ENCODE measurements at regions not wholly inside any gene's neighbourhood (a gene's known extent, or its start where the extent isn't known, plus 50 kb on each side); places are given as distances from the start of the nearest gene placed in this dataset.
A peak's percentile ranks its signal among the peaks of the same experiment; 100 is the strongest.
"Not testable (repeated sequence)": the region's sequence is repeated elsewhere in the genome, so short reads cannot be mapped to it uniquely, and the experiment has no call there.

GRCh38 chr1:87957331-87957730 lies 628.7 kb downstream of the LMO4 start:
- DNase-seq (ENCODE audit: low read depth): no peak

GRCh38 chr1:87958201-87958600 lies 629.5 kb downstream of the LMO4 start:
- DNase-seq (ENCODE audit: low read depth): no peak

DNA sequence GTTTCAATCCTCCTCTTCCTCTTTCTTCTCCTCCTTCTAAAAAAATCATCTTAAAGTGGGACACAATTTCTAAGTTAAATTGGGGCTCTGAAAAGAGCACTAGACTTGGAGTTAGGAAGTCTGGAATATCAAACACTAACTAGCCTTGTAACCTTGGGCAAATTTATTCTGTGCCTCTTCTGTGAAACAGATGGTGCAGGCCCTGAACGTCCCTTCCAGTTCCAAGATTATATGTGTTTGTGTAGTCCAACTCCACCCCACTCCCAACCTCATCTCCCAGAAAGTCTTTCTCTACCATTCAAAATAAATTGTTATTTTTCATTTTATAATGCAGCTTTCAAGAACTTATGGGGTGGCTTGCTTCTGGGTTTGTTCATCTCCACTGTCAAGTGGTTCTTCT lies 630.0 kb downstream of the LMO4 start:
- no peak for DNase-seq (ENCODE audit: low read depth)

- DNase-seq (ENCODE audit: low read depth): no peak
Measured at GRCh38 chr1:87959236-87959635, 630.6 kb downstream of the LMO4 start.

GRCh38 chr1:87961992-87962391 lies 633.3 kb downstream of the LMO4 start:
- peak; percentile 28 for DNase-seq (ENCODE audit: low read depth)

DNA sequence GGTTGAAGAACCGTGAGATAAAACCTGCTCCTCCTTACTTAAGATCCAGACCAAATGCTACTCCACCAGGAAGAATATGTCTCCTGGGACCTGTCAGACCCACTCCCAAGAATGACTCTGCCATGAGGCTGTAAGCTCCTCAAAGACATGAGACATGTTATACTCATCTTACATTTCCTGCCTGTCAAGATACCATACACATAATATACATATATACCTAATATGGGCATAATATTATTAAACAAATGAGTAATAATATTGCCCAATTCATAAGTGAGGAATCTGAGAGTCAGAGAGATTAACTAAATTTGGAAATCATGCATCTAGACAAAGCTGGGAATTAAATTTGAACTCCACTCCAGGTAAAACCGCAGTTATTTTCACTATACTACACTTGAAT lies 634.9 kb downstream of the LMO4 start:
- DNase-seq (ENCODE audit: low read depth): no peak

DNA sequence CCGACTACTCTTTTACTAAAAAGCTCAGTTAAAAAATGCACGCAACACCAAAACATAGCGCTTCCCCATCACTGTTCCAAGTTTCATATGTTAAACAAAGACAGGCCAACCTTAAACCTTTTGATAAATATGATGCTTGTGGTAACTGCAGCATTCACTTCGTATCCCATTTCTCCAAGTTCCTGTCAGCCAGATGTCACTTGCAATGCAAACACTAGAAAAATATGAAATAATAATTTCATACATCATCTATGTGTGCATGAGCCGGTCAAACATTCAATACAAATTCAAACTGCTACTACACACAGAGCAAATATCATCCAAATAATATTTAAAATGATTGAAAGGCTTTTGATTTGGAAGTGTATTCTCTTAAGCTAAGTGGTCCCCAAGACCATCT lies 636.5 kb downstream of the LMO4 start:
- no peak for DNase-seq (ENCODE audit: low read depth)

GRCh38 chr1:87968197-87968955 lies 639.7 kb downstream of the LMO4 start:
- DNase-seq (ENCODE audit: low read depth): peak; percentile 69

GRCh38 chr1:87969040-87969439 lies 640.4 kb downstream of the LMO4 start:
- DNase-seq (ENCODE audit: low read depth): no peak

DNA sequence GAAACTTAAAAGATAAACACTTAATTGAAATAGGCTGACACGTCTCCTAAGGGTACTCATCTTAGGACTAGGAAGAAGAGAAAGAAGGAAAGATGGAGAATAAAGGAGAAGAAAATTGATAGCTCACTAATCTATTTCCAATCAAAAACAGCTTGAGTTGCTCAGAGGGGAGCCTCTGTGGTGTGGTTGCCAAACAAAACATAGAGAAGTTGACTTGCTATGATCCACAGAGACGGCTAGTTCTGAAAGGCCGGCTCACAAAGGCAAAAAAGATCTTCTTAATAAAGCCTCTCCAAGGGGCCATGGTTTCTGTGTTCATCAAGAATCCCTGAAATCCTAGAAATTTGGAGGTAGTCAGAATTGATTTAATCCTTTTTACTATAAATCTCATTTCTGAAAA lies 644.1 kb downstream of the LMO4 start:
- DNase-seq (ENCODE audit: low read depth): no peak

DNA sequence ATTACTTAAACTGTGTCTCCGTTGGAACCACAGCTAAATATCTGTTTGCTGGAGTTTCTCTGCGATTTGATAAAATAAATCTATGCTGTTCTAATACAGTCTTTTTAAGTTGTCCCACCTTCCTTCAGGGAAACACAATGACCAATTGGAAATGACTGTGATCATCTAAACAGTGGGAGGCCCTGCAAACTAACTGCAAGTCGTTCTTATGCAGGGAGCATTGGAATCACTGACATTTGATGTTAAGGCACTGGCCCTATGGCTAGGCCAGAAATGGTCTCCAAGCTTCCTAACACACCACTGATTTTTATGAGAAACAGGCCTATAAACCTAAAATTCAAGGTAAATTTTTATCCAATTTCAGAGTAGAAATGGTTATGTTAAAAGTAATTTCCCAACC lies 645.2 kb downstream of the LMO4 start:
- no peak for DNase-seq (ENCODE audit: low read depth)

- no peak for DNase-seq (ENCODE audit: low read depth)
Measured at GRCh38 chr1:87976316-87976715, 647.6 kb downstream of the LMO4 start.

GRCh38 chr1:87977145-87977544 lies 648.5 kb downstream of the LMO4 start:
- DNase-seq (ENCODE audit: low read depth): no peak

DNA sequence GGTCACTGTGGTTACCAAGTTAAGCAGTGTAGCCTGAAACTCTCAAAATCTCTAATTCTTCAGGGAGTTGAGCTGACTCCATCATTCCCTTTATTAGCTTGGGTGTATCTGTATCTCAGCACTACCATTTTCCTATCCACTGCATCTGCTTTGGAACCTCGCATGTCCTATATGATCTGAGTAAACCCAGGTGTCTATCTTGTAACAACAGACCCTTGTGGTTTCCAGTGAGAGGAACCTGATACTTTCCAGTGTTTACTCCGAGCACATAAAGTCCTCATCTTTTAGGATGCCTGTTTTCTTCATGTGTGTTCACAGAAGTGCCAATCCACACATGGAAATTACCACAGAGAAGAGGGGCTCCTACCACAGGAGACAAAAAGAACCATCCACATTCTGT lies 650.4 kb downstream of the LMO4 start:
- no peak for DNase-seq (ENCODE audit: low read depth)

DNA sequence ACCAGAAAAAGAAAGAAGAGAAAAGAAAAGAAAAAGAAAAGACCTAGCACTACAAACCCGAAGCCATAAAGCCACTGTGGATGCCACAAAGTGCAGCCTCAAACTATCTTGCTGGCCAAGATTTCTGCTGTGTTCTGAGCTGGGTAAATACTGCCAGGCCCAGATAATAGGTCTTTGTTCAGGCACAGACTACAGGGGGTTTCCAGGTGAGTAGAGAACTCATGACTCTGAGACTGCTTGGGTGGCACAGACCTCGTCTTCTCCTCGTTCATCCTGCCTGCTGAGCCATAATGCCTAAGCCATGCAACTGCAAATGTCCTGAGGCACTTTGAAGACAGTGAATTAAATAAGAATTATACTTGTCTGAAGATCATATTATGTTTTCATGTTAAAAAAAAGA lies 651.8 kb downstream of the LMO4 start:
- DNase-seq (ENCODE audit: low read depth): no peak

GRCh38 chr1:87981386-87981785 lies 652.7 kb downstream of the LMO4 start:
- DNase-seq (ENCODE audit: low read depth): no peak

DNA sequence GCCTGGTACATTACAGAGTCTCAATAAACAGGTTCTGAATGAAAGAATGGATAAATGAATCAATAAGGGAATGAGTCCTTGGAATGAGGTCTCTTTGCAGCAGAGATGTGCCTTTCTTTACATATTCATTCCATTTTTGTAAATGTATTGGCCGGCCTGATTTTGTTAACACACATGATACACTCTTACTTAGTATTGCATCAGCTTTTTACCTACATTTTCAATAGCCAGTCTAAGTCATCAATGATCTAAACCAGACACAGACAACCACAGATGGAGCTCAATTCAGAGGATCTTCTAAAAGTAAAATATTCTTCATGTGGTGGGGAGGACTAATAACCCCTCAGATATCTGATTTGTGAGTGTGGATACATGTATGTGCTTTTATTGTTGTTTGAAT lies 653.1 kb downstream of the LMO4 start:
- no peak for DNase-seq (ENCODE audit: low read depth)

- DNase-seq (ENCODE audit: low read depth): no peak
Measured at GRCh38 chr1:87983841-87984240, 655.2 kb downstream of the LMO4 start.

DNA sequence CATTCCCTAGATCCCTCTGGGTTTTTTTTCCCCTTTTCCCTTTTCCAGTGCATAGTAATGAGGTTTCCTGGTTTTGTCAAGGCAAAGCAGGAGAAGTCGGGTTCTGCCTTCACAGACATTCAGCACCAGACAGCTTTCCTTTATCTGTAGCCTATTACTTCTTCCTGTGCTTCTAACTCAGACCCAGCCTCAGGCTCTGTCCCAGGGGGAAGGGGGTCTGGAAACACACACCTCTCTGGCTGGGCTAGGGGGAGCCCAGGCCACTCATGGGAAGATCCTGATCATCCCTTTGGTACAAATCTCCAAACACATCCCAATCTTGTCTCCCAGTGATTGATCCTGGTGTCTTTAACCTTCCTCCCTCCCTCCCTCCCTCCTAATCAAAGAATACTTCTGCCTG lies 656.4 kb downstream of the LMO4 start:
- DNase-seq (ENCODE audit: low read depth): no peak

DNA sequence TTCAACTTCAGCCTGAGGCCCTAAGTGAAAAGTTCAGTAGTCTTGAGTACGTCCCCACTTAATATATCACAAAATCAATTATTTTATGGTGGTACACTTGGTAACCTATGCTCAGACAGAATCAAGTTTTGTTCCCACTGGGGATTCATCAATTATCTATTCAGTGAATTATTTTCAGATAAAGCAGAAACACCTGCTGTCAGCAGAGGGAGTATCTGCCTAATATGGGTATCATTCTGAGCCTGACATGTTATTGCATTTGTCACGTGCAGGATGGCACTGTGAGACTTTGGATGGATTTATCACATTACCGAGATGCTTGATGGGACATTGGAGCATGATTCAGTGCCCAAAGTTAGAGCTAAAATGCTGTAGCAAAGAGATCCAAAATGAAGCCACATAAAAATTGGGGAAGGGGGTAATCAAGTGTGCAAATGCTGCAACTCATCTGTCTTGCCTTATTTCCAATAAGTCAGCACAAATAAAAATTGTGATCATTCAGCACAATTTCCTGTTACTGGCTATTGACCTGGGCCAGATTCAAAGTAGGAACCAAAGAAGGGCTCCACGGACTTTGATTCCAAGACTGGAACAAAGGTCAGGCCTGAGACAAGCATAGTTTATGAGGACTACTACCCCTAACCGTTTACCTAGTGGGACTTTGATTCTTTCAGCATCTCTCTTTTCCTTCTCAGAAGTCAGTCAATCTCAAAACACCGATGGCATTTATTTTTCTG lies 657.6 kb downstream of the LMO4 start:
- no peak for DNase-seq (ENCODE audit: low read depth)

- DNase-seq (ENCODE audit: low read depth): no peak
Measured at GRCh38 chr1:87989346-87989745, 660.7 kb downstream of the LMO4 start.

DNA sequence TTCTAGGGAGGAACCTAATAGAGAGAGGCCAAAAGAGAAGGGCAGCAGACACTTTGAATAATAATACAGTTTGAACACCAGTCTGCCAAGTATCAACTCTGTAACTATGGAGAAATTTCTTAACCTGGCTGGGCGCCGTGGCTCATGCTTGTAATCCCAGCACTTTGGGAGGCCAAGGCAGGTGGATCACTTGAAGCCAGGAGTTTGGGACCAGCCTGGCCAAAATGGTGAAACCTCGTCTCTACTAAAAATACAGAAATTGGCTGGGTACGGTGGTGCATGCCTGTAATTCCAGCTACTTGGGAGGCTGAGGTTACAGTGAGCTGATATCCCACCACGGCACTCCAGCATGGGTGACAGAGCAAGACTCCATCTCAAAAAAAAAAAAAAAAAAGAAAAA lies 663.9 kb downstream of the LMO4 start:
- DNase-seq (ENCODE audit: low read depth): not testable (repeated sequence)

- no peak for DNase-seq (ENCODE audit: low read depth)
Measured at GRCh38 chr1:87993051-87993450, 664.4 kb downstream of the LMO4 start.

- DNase-seq (ENCODE audit: low read depth): no peak
Measured at GRCh38 chr1:87999852-88000251, 671.2 kb downstream of the LMO4 start.
